ENCODE measurements at regions not wholly inside any gene's neighbourhood (a gene's known extent, or its start where the extent isn't known, plus 50 kb on each side); places are given as distances from the start of the nearest gene placed in this dataset.

GRCh38 chr4:65831828-65832227, 161.5 kb upstream of the EPHA5 start:
- no peak for DNase-seq (ENCODE audit: low spot score)
- FAIRE-seq: no peak

GRCh38 chr4:65825116-65825753, 154.9 kb upstream of the EPHA5 start:
- FAIRE-seq (no peak), DNase-seq (ENCODE audit: low spot score) (peak; percentile 59)

- no peak for FAIRE-seq
- no peak for DNase-seq (ENCODE audit: low spot score)
These were observed 148.9 kb upstream of the EPHA5 start for GRCh38 chr4:65819192-65819591.

GRCh38 chr4:65805936-65806335, 135.6 kb upstream of the EPHA5 start:
- no peak for DNase-seq (ENCODE audit: low spot score)

GRCh38 chr4:65799513-65799912, 129.2 kb upstream of the EPHA5 start:
- DNase-seq (ENCODE audit: low spot score): no peak
- FAIRE-seq: no peak

More at GRCh38 chr4:65805936-65806335, 135.6 kb upstream of the EPHA5 start:
- no peak for FAIRE-seq

GRCh38 chr4:65798498-65799127, 128.3 kb upstream of the EPHA5 start:
- no peak for FAIRE-seq
- DNase-seq (ENCODE audit: low spot score): no peak

GRCh38 chr4:65791812-65792308, 121.6 kb upstream of the EPHA5 start:
- no peak for FAIRE-seq

GRCh38 chr4:65791111-65791811, 121.0 kb upstream of the EPHA5 start:
- DNase-seq (ENCODE audit: low spot score): no peak
- no peak for FAIRE-seq

More at GRCh38 chr4:65791812-65792308, 121.6 kb upstream of the EPHA5 start:
- DNase-seq (ENCODE audit: low spot score): no peak

- FAIRE-seq (no peak), DNase-seq (ENCODE audit: low spot score) (no peak)
These were observed 119.5 kb upstream of the EPHA5 start for GRCh38 chr4:65789805-65790204.

- FAIRE-seq (no peak), DNase-seq (ENCODE audit: low spot score) (no peak)
These were observed 119.1 kb upstream of the EPHA5 start for GRCh38 chr4:65789341-65789740.

GRCh38 chr4:65777270-65777669, 107.0 kb upstream of the EPHA5 start:
- DNase-seq (ENCODE audit: low spot score) (no peak), FAIRE-seq (no peak)

GRCh38 chr4:65773636-65774035, 103.3 kb upstream of the EPHA5 start:
- FAIRE-seq: no peak

GRCh38 chr4:65747386-65747785, 77.1 kb upstream of the EPHA5 start:
- DNase-seq (ENCODE audit: low spot score): no peak
- no peak for FAIRE-seq

More at GRCh38 chr4:65773636-65774035, 103.3 kb upstream of the EPHA5 start:
- DNase-seq (ENCODE audit: low spot score): no peak

GRCh38 chr4:65738134-65738533, 67.8 kb upstream of the EPHA5 start:
- no peak for FAIRE-seq
- no peak for DNase-seq (ENCODE audit: low spot score)

GRCh38 chr4:65737672-65738071, 67.4 kb upstream of the EPHA5 start:
- FAIRE-seq: no peak
- no peak for DNase-seq (ENCODE audit: low spot score)

- DNase-seq (ENCODE audit: low spot score) (no peak), FAIRE-seq (no peak)
These were observed 54.7 kb upstream of the EPHA5 start for GRCh38 chr4:65724973-65725372.

All from RCC 7860 (cell line).